Stimulated activated CD4-positive, alpha-beta T cell treated with anti-CD3 and anti-CD28 coated beads, Interleukin-4, amount 100 ng/mL, for 4 hours (primary cell): ENCODE measurements at regions not wholly inside any gene's neighbourhood (a gene's known extent, or its start where the extent isn't known, plus 50 kb on each side); places are given as distances from the start of the nearest gene placed in this dataset.

Source experiments
- DNase-seq, 2 experiments: peaks; one replicate each; pipeline ENCODE4 v3.0.0-alpha.2; 2020

DNA sequence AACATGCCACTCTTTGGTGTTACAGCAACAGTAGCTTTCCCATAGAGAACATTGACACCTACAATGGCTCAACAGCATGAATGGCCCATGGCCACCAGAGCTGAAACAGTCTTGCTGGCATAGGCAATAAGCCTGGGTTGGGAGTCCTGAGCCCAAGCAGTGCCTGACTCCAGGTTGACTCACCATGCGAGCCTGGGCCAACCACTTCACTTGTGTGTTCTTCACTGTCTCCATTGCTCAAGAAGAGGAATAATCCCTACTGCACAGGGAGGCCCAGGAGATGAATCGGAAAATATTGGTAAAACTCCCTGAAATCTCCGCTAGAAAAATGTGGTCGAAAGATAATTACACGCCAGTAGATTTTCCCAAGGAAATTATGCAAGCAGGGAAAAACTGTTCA is 89.2 kb upstream of the INHBA start:
- no peak for DNase-seq

DNA sequence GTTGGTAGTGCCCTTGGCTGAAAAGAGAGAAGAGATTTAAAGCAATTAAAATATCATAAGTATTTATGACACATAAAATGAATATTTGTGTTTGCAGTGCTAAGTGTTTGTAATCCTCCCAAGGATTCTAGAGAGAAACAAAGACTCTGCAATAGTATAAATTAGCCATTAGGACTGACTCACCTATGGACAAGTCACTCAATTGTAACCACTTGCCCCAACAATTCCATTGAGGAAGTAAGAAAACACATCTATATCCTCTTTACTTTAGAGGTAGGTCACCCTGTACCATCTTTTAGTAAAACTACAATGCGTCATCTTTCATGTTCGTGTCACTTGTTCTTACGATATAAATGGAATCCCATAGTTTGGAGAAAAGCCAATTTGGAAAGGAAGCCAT is 85.7 kb upstream of the INHBA start:
- no peak for DNase-seq

- no peak for DNase-seq
Measured at GRCh38 chr7:41787651-41788350, 84.9 kb upstream of the INHBA start.

DNA sequence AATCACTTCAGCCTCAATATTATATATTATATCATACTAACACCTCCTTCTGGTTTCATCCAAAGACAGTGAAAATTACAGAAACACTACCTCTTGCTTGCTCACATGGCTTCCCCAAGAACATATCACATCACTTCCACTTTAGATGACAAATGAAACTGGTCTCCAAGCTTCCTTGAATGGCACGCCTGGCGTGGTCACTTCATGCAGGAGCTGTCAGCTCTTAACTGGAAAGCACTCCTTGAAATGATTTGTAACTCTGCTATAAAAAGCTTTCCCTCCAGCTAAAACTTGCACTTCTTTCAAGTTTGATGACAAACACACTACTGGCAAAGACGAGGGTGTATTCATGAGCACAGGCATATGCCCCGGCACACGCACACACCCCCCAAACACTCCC is 84.1 kb upstream of the INHBA start:
- DNase-seq: no peak

GRCh38 chr7:41786404-41786803 is 83.5 kb upstream of the INHBA start:
- no peak for DNase-seq

DNA sequence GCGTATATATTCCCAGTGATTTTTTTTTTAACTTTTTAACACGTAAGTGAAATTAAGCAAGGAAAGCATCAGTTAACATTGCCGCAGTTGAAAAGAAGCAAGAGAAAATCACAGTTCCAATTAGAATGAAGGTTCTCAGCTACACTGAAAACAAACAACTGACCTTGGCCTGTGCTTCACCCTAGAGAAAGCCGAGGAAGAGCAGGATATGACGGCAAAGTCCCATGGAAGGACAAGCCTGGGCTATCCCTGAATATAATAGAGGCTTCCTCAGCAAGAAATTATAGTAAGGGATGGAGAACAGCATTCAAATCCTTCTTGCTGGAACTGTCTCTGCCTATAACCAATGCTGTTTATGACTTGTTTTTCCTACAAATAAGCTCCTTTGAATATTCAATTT is 83.0 kb upstream of the INHBA start:
- DNase-seq: no peak

DNA sequence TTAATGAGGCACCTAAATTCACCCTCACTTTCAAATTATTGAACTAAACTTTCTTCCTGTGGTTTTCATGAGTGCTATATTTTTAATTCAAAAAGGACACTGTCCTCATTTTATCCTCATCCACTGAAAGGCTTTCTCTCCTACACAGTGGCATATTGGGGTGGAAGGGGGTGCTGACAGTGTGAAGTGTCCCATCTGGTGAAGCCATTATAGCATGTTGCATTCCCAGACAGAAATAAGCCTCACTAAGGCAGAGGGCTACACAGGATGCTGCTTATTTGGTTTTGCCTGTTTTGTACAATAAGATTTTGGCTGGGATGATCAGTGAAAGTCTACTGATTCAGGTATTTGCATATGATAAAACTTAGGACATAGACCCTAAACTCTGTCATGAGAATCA is 82.4 kb upstream of the INHBA start:
- DNase-seq: no peak

- DNase-seq: no peak
Measured at GRCh38 chr7:41779918-41780317, 77.0 kb upstream of the INHBA start.

DNA sequence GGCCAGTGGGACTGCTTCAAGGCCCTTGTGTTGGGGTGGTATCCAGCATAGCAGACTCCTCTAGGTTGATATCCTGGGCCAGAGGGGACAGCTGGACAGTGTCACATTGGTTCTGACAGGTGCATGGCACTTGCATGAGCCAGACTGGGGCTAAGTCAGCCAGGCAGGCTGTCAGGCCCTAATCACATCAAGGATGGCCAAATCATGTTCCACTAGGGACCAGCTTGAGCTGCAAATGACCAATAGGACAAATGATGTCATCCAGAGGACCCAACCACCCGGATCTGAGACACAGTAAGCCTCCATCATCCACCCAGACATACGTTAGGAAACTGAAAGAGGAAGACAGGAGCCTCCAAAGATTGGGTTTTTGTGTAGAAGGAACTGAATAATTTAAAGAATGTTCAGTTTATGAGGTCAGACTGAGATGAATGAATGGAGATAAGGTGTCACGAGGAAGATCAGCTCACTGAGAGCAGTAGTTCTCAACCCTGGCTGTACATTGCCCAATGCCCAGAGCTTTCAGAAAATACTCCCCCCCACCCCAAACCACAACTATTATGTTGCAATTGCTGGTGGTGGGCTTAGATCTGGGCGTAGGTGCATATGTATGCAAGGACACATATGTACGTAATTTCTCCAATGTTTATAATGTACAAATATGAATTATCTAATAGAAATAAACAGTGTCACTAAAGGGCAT is 75.2 kb upstream of the INHBA start:
- DNase-seq: no peak

DNA sequence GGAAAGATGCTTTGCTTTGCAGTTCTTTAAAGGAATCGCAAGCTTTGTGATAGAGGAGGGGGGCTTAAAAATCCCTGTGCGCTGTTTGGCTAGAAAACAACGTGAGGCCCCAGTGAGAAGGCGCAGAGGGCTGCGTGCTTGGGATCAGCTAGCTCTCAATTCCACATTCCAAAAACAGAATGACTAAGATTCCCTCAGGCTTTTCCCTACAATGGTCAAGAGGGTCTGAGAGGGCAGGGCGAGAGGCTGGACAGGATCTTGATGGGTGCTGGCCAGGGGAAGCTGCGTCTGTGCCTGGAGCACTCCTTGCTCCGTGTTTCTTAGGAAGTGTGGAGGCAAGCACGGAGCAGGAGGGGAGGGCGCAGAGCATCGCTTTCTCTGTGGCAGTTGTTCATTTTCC is 72.1 kb upstream of the INHBA start:
- no peak for DNase-seq

GRCh38 chr7:41773756-41774155 is 70.9 kb upstream of the INHBA start:
- no peak for DNase-seq

DNA sequence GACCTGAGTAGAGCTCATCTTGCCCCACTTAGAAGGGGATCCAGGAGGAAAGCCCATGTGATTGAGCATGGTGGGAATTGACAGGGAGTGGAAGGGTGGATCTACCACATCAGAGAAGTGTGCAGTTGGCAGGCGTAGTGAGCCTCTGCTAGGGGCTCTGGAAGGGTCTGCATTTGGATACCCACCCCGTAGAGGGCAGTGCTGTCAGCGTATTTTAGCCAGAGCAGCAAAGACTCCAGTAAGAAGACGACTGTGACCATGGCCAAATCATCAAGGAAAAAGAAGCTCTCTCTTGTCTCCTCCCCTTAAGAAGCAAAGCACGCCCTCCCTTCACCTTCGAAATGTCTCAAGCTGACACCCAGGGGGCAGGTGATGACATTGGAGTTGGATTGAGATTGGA is 68.8 kb upstream of the INHBA start:
- no peak for DNase-seq

DNA sequence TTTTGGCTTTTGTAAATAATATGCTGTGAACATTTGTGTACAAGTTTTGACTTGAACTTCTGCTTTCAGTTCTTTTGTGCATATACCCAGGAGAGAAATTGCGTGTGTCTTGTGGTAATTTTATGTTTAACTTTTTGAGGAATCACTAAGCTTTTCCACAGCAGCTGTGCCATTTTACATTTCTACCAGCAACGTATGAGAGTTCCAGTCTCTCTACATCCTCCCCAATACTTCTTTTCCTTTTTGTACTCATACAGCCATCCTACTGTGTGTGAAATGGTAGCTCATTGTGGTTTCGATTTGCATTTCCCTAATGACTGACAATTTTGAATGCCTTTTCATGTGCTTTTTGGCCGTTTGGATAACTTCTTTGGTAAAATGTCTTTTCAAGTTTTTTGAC is 66.3 kb upstream of the INHBA start:
- no peak for DNase-seq

DNA sequence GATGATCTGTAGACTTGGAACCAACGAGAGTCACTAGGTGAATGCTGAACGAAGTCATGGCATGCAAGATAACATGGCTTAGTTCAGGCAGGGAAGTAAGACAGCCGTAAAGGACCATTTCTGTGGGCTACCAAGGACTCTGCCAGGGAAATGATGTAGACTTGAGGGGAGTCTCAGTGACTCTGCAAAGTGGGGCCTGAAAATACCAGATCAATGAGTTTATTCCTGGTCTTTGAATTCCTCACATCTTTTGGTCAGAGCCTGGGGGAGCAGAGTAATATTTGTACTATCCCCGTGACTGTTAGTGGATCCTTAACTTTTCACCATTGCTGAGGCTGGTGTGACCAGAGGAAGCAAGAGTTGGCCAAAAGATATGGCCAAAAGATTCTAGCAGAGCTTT is 60.7 kb upstream of the INHBA start:
- DNase-seq: no peak

GRCh38 chr7:41762641-41763040 is 59.8 kb upstream of the INHBA start:
- DNase-seq: no peak

DNA sequence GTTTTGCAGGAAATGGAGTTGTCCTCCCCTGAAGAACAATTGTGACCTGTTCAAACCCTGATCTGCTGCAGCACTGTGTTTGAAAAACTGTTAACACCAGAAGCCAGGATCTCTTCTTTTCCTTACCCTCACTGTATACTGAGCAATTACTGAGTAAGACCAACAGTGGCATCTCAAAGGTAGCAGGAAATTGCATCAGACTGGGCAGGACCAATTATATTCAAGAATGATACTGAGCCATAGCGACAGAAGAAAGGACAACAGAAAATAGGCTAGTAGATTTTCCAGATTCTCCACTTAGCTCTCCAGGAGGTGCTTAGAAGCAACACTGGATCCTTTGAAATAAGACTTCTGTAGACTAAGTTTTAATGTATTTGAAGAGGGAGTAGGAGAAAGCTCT is 57.4 kb upstream of the INHBA start:
- no peak for DNase-seq

GRCh38 chr7:41758321-41758720 is 55.4 kb upstream of the INHBA start:
- no peak for DNase-seq

GRCh38 chr7:41756650-41757182 is 53.8 kb upstream of the INHBA start:
- DNase-seq: no peak

- no peak for DNase-seq
Measured at GRCh38 chr7:41755096-41755495, 52.2 kb upstream of the INHBA start.

DNA sequence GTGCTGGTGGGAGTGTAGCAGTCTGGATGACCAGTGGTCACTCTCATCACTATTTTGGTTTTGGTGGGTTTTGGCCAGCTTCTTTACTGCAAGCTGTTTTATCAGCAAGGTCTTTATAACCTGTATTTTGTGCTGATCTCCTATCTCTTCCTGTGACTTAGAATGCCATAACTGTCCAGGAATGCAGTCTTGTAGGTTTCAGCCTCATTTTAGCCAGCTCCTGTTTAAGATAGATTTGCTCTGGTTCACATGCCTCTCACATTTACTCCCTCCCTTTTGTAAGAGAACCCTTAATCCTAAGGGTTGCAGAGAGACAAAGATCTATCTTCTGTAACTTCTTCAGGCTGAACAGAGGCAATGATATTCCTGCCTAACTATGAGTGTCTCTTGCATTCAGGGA is 51.2 kb upstream of the INHBA start:
- no peak for DNase-seq
